ENCODE measurements at regions not wholly inside any gene's neighbourhood (a gene's known extent, or its start where the extent isn't known, plus 50 kb on each side); places are given as distances from the start of the nearest gene placed in this dataset.

- Mint-ChIP-seq H3K4me3 (ENCODE audit: low read depth, unreplicated experiment) (no peak overlapping the region), H3K27me3 (ENCODE audit: unreplicated experiment) (no peaks in the 10 kb centered on the region), H3K9me3 (ENCODE audit: low read depth, unreplicated experiment) (no peaks in the 10 kb centered on the region), H3K4me1 (ENCODE audit: low read depth, unreplicated experiment) (peaks cover 16% of the 10 kb centered on the region), H3K36me3 (ENCODE audit: insufficient read depth, unreplicated experiment) (peaks cover 53% of the 10 kb centered on the region), H3K27ac (ENCODE audit: unreplicated experiment) (peak overlapping the region; percentile 42)
- CTCF ChIA-PET = no interaction called here
- intact Hi-C loops (cut with micrococcal nuclease; ENCODE audit: unreplicated experiment) = no loop called here
- no TSS peak for BruUV-seq (replicated peaks)
- TF ChIP-seq CTCF (IDR thresholded peaks at IDR 0.05; ENCODE audit: unreplicated experiment) = no peak
- no peak for DNase-seq
Measured at GRCh38 chr12:124371366-124371765, 76.5 kb downstream of the RFLNA start.

DNA sequence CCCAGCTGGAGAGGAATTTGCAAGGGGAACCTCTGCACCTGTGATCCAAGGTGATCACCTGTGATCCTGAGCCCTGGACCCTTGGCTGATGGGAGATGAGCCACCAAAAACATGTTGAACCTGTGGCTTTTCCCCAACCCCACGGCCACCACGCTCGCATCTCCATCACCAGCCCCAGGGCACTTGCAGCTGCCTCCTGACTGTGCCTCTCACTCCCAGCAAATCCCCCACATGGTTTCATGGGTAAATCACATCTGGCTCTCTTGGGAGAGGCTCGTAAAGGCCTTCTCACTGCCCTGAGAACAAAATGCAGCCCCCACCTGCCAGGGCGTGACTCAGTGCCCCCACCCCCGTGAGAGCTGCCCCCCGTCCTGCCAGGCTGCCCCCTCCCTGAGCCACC lies 76.0 kb downstream of the RFLNA start:
- CTCF ChIA-PET = no interaction called here
- no peak for TF ChIP-seq CTCF (IDR thresholded peaks at IDR 0.05; ENCODE audit: unreplicated experiment)
- no peaks in the 10 kb centered on the region for H3K9me3 Mint-ChIP-seq (ENCODE audit: low read depth, unreplicated experiment)
- intact Hi-C loops (cut with micrococcal nuclease; ENCODE audit: unreplicated experiment) = no loop called here
- peaks cover 54% of the 10 kb centered on the region for H3K36me3 Mint-ChIP-seq (ENCODE audit: insufficient read depth, unreplicated experiment)
- DNase-seq = no peak
- H3K27ac Mint-ChIP-seq (ENCODE audit: unreplicated experiment) = peak overlapping the region; percentile 42
- no TSS peak for BruUV-seq (replicated peaks)
- H3K4me1 Mint-ChIP-seq (ENCODE audit: low read depth, unreplicated experiment) = peaks cover 16% of the 10 kb centered on the region
- H3K4me3 Mint-ChIP-seq (ENCODE audit: low read depth, unreplicated experiment) = no peak overlapping the region
- no peaks in the 10 kb centered on the region for H3K27me3 Mint-ChIP-seq (ENCODE audit: unreplicated experiment)

GRCh38 chr12:124370384-124370783 lies 75.5 kb downstream of the RFLNA start:
- TF ChIP-seq CTCF (IDR thresholded peaks at IDR 0.05; ENCODE audit: unreplicated experiment) = no peak
- CTCF ChIA-PET = no interaction called here
- Mint-ChIP-seq H3K9me3 (ENCODE audit: low read depth, unreplicated experiment) (no peaks in the 10 kb centered on the region), H3K27ac (ENCODE audit: unreplicated experiment) (peak overlapping the region; percentile 42), H3K4me3 (ENCODE audit: low read depth, unreplicated experiment) (no peak overlapping the region), H3K36me3 (ENCODE audit: insufficient read depth, unreplicated experiment) (peaks cover 51% of the 10 kb centered on the region), H3K4me1 (ENCODE audit: low read depth, unreplicated experiment) (peaks cover 16% of the 10 kb centered on the region), H3K27me3 (ENCODE audit: unreplicated experiment) (no peaks in the 10 kb centered on the region)
- DNase-seq = no peak
- no TSS peak for BruUV-seq (replicated peaks)
- intact Hi-C loops (cut with micrococcal nuclease; ENCODE audit: unreplicated experiment) = no loop called here

GRCh38 chr12:124369827-124370378 lies 75.0 kb downstream of the RFLNA start:
- H3K36me3 Mint-ChIP-seq (ENCODE audit: insufficient read depth, unreplicated experiment) = peaks cover 48% of the 10 kb centered on the region
- H3K9me3 Mint-ChIP-seq (ENCODE audit: low read depth, unreplicated experiment) = no peaks in the 10 kb centered on the region
- intact Hi-C loops (cut with micrococcal nuclease; ENCODE audit: unreplicated experiment) = no loop called here
- CTCF ChIA-PET = no interaction called here
- TF ChIP-seq CTCF (IDR thresholded peaks at IDR 0.05; ENCODE audit: unreplicated experiment) = no peak
- H3K27ac Mint-ChIP-seq (ENCODE audit: unreplicated experiment) = peak overlapping the region; percentile 56
- DNase-seq = no peak
- H3K27me3 Mint-ChIP-seq (ENCODE audit: unreplicated experiment) = no peaks in the 10 kb centered on the region
- no TSS peak for BruUV-seq (replicated peaks)
- peak overlapping the region; percentile 9 for H3K4me3 Mint-ChIP-seq (ENCODE audit: low read depth, unreplicated experiment)
- peaks cover 16% of the 10 kb centered on the region for H3K4me1 Mint-ChIP-seq (ENCODE audit: low read depth, unreplicated experiment)
